ENCODE measurements at regions not wholly inside any gene's neighbourhood (a gene's known extent, or its start where the extent isn't known, plus 50 kb on each side); places are given as distances from the start of the nearest gene placed in this dataset.

- TF ChIP-seq CTCF (IDR thresholded peaks at IDR 0.05): no peak
- no peak for TF ChIP-seq IRF2 (CRISPR knock-in tag; IDR thresholded peaks at IDR 0.05; ENCODE audit: borderline replicate concordance, low read depth)
- TF ChIP-seq NFYB (CRISPR knock-in tag; conservative IDR thresholded peaks at IDR 0.05; ENCODE audit: low read depth): no peak
Observed at GRCh38 chr9:88759364-88759763, 224.4 kb downstream of the NXNL2 start.

All from WTC11 (cell line).